Jurkat, Clone E6-1 (cell line): ENCODE measurements at regions not wholly inside any gene's neighbourhood (a gene's known extent, or its start where the extent isn't known, plus 50 kb on each side); places are given as distances from the start of the nearest gene placed in this dataset.
A peak's percentile ranks its signal among the peaks of the same experiment; 100 is the strongest.

ENCODE experiments used
- DNase-seq: peaks from one replicate; pipeline ENCODE4 v3.0.0-alpha.2; 2011; ENCODE audit warnings: low read depth, low spot score
- H3K4me3 ChIP-seq: 2 replicates; pipeline ENCODE4 v1.5.1; 2011; ENCODE audit warnings: mild to moderate bottlenecking, low read length, control low read depth, moderate library complexity

- no peak for DNase-seq
- H3K4me3 ChIP-seq: no peak overlapping the region
These were observed 175.1 kb upstream of the KIT start for GRCh38 chr4:54482529-54483200.

DNA sequence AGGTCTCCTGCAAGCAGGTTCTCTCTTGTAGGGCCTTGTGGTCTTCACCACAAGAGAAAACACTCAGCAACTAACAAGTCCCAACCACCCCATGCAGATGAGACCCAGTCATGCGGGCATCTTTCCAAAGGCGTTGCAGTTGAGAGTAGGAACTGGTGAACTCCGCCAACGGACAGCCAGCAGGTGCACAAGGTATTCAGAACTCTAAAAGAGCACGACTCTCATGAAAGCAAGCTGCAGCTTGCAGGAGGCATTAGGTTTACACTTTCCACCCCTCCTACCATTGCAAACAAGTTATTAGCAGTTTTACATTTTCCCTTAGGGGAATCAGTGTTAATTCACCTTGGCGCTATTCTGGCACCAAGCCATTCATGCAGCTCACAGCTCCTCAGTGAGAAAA lies 173.4 kb upstream of the KIT start:
- DNase-seq: peak; percentile 74
- no peak overlapping the region for H3K4me3 ChIP-seq

GRCh38 chr4:54487491-54487890 lies 170.3 kb upstream of the KIT start:
- DNase-seq: no peak
- H3K4me3 ChIP-seq: no peak overlapping the region

DNA sequence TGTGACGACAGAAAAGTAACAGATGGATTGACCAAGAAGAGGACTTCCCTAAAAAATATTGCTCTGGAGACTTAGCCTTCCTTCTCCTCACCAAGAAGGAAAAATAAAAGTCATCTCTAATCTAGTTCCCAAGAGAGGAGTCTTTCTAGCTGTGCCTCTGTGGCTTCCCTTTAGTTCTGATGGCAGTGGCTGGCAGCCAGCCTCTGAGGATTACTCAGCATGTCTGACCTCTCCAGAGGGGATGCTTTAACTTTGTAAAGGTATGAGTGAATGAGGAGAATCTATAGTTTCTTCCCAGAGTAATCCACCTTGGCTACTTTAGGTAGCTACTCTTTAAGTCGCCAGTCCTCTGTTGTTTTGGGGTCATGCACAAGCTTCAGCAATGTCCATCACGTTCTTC lies 163.9 kb upstream of the KIT start:
- H3K4me3 ChIP-seq: no peak overlapping the region
- DNase-seq: no peak

DNA sequence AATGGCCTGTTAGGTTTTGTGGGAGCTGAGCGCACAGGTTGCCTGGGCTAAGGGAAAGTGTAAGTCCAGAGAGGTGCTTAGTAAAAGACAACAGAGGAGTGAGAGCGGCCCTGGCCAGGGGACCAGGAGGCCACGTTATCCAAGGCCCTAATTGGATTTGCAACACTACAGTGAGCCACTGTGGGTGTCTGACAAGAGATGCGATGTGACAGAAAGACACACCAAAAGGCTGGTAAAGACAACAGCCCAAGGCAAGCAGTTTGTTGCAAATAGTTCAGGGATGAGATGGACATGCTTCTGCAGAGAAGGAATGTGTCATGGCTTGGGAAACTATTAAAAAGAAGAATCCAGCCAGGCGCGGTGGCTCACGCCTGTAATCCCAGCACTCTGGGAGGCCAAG lies 162.7 kb upstream of the KIT start:
- H3K4me3 ChIP-seq: no peak overlapping the region
- DNase-seq: no peak

DNA sequence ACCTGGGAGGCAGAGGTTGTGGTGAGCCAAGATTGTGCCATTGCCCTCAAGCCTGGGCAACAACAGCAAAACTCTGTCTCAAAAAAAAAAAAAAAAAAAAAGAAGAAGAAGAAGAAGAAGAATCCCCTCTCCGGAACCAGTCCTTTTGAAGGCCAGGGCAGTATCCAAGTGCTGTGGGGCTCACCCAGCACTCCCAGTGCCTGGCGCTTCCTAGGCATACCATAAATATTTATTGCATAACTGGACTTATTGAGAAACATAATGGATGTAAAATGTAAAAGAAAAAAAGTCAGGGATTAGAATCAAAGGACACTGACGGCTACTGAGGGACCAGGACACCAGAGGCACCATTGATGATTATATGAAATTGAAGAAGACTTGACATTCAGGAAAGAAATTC lies 162.1 kb upstream of the KIT start:
- no peak overlapping the region for H3K4me3 ChIP-seq

DNA sequence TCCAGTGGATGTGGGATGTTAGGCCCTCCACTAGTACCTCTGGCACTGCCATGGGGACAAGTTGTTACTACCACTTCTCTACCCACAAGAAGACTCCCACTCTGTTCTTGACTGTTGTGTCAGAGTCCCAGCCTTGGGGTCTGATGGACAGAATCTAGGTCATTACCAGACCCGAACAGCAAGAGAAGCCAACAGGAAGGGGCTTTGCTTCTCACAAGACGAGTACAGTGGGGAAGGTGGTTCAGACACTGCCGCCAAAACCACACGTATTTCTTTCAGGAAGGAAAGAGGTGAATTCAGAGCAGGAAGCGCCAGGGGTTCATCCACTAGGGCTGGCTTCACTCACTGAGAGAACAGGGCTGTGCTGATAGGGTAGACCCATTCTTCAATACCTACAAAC lies 161.3 kb upstream of the KIT start:
- H3K4me3 ChIP-seq: no peak overlapping the region
- peak; percentile 73 for DNase-seq

More for the DNA sequence above, 162.1 kb upstream of the KIT start:
- no peak for DNase-seq

- DNase-seq: no peak
- H3K4me3 ChIP-seq: no peak overlapping the region
These were observed 159.8 kb upstream of the KIT start for GRCh38 chr4:54497947-54498346.

GRCh38 chr4:54498661-54499111 lies 159.1 kb upstream of the KIT start:
- no peak for DNase-seq
- no peak overlapping the region for H3K4me3 ChIP-seq

DNA sequence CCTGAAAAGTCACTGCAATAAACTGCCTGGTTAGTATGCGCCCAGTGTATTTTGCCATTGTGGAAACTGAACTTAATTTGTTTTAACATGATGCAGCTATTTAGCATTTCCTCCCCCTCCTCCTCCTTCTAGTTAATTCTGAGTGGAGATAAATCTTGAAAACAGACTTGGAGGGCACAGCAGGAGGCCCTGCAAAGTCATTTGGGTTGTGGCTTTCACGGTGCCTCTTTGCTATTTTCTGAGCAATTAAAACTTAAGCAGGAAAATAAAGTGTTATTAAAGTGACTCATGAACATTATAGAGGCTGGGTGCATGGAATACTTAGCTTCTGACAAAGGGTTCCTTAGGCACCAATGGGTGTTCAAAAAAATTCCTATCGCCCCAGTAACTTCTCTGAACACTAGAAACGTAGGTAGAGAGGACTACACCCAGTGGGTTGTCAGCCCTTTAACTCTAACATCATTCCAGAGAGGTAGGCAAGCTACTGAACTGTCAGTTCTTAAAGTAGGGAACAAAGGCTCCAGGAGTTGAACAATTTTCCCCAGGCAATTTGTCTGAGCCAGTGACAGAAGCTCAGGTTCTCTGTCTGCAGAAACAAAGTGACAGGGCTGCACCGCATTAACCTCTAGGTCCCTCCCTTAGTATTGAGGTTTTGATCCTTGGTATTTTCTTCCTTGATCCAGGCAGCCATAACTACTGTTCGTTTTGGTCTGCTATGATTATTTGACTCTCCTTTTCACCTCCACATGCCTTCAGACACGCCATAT lies 158.3 kb upstream of the KIT start:
- no peak overlapping the region for H3K4me3 ChIP-seq
- no peak for DNase-seq

DNA sequence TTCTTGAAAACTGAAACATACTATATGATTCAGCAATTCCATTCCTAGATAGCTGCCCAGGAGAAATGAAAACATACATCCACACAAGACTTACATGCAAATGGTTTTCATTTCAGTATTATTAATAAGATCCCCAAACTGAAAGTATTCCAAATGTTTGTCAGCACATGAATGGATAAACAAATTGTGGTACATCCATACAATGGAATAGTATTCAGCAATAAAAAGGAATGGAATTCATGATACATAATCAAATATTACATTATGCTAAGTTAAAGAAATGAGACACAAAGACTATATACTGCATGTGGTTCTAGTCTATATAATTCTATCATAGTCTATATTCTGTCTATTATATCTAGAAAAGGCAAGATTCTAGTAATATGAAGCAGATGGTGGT lies 152.4 kb upstream of the KIT start:
- no peak overlapping the region for H3K4me3 ChIP-seq
- DNase-seq: no peak

DNA sequence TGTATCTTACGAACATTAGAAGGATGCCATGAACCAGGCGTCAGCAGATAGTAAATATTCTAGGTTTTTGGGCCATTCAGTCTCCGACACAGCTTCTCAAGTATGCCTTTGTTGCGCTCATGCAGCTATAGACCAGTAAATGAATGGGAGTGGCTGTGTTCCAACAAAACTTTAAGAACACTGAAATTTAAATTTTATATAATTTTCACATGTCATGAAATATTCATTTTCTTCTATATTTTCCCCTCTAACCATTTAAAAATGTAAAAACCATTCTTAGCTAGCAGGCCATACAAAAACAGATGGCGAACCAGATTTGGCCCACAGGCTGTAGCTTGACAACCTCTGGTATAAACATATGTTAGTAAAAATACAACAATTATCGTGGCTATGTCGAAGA lies 151.8 kb upstream of the KIT start:
- DNase-seq: no peak
- H3K4me3 ChIP-seq: no peak overlapping the region

DNA sequence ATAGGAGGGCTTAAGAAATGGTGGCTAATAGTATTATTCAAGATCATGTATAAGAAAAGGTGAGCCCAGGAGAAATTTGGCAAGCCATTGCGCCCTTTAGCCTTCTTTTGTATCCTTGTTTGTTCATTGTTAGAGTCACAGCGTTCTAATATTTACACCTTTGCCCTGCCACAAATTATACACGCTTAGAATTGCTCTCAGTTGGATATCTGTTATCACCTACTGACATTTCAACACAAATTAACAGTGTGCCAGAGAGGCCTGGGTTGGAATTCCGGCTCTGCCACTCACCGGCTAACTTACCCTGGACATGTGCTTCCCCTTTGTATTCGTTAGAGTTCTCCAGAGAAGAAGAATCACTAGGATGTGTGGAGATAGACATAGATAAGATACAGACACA lies 148.7 kb upstream of the KIT start:
- H3K4me3 ChIP-seq: no peak overlapping the region
- no peak for DNase-seq

- no peak overlapping the region for H3K4me3 ChIP-seq
- no peak for DNase-seq
These were observed 144.6 kb upstream of the KIT start for GRCh38 chr4:54513204-54513603.

- DNase-seq: no peak
- no peak overlapping the region for H3K4me3 ChIP-seq
These were observed 144.0 kb upstream of the KIT start for GRCh38 chr4:54513741-54514140.

DNA sequence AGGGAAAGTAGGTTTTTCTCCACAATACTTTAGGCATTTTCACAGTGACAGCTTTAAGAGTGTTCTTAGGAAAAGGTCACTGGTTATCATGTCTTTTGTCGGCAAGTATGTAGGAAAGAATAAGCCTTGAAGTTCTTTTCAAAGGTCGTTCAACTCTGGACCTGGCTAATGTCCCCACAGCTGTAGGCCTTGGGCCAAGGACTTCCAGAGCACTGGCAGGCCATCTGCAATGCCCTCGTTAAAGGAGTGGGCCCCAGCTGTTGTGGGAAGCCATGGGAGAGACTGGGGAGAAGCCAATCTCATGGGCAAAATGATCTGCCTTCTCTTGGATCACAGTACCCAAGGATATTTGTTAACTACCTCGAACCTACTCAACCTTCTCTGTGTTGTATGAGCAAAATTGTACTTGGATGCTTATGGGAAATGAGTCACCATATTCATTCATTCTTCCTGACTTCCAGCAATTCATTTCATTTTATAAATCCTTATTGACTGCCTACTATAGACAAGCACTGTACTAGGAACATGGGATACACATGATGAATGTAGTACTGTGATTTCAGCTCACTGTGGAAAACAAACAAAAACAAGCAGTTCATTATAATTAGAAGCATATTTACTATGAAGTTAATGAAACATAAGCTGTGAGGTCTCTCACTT lies 141.1 kb upstream of the KIT start:
- DNase-seq: no peak

GRCh38 chr4:54517781-54518444 lies 139.8 kb upstream of the KIT start:
- no peak for DNase-seq
- no peak overlapping the region for H3K4me3 ChIP-seq

More for the DNA sequence above, 141.1 kb upstream of the KIT start:
- H3K4me3 ChIP-seq: no peak overlapping the region

DNA sequence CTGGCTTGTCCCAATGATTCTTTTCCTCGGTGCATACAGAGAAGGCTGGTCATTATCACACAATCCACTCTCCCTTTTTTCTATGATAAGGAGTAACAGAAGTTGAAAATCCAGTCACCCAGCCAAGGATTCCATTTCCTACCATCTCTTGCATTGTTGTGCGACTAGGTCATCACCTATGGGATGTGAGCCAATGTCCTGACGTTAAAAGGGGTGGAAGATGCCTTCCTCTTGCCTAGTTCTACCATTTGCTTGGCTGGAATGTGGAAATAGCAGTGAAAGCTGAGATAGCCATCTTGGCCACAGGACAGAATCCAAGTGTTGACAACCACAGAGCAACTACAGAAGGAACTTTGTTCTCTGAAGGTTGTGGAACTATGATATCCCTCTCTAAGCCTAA lies 132.2 kb upstream of the KIT start:
- no peak for DNase-seq
- H3K4me3 ChIP-seq: no peak overlapping the region

DNA sequence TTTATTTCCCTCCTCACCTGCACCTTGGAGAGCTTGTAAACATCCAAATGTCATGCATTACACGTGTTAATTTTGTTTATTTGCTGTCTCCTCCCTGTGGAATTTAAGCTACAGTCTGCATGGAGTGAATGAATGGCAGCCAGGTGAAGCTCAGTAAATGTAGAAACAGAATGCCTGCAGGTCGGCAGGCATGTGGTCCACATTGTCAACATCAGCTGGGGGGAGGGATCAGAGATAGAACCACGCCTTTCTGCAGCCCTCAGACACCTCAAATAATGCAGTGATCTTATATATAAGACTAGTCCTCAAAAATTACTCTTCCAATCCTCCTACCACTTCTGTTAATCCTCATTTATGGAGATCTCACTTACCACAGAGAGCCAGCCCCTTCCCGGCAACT lies 131.2 kb upstream of the KIT start:
- no peak overlapping the region for H3K4me3 ChIP-seq
- DNase-seq: no peak

DNA sequence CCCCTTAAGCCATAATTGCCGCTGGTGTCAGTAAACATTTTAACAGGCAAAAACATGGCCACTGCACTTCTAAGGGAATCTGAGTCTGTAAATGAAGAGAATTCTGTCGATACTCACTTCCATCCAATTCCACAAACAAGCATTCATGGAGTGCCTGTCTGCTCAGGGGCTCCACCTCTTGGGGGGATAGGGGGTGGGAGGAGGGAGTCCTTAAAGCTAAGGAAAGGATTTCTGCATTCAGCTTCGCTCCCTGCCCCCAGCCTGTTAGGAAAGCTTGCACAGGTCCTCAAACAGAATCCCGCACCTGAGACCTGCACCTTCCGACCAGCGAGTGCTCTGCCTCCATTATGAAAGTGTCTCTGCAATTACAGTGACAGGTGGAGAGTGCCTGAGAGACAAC lies 130.2 kb upstream of the KIT start:
- H3K4me3 ChIP-seq: no peak overlapping the region
- DNase-seq: no peak
